GM21737 (cell line): ENCODE measurements at regions not wholly inside any gene's neighbourhood (a gene's known extent, or its start where the extent isn't known, plus 50 kb on each side); places are given as distances from the start of the nearest gene placed in this dataset.

ENCODE experiments used
- ATAC-seq: cut with Tn5 transposase; IDR thresholded peaks from one replicate; pipeline ENCODE4 v1.9.1; 2021; ENCODE audit warnings: mild to moderate bottlenecking, moderate library complexity; ENCODE audit not compliant: unreplicated experiment

GRCh38 chr1:4404854-4405590 is 249.4 kb upstream of the AJAP1 start:
- no peak for ATAC-seq

- ATAC-seq: no peak
These were observed 246.6 kb upstream of the AJAP1 start for GRCh38 chr1:4407851-4408250.

- ATAC-seq: no peak
These were observed 246.0 kb upstream of the AJAP1 start for GRCh38 chr1:4408380-4408779.

GRCh38 chr1:4411862-4412261 is 242.5 kb upstream of the AJAP1 start:
- ATAC-seq: no peak

- ATAC-seq: no peak
These were observed 238.9 kb upstream of the AJAP1 start for GRCh38 chr1:4415476-4415875.

- no peak for ATAC-seq
These were observed 238.2 kb upstream of the AJAP1 start for GRCh38 chr1:4416189-4416588.

- ATAC-seq: no peak
These were observed 236.4 kb upstream of the AJAP1 start for GRCh38 chr1:4418021-4418420.

- no peak for ATAC-seq
These were observed 232.4 kb upstream of the AJAP1 start for GRCh38 chr1:4421986-4422385.

GRCh38 chr1:4422504-4423289 is 231.7 kb upstream of the AJAP1 start:
- no peak for ATAC-seq

- ATAC-seq: no peak
These were observed 230.2 kb upstream of the AJAP1 start for GRCh38 chr1:4424254-4424653.

- no peak for ATAC-seq
These were observed 229.6 kb upstream of the AJAP1 start for GRCh38 chr1:4424766-4425165.

- ATAC-seq: no peak
These were observed 228.5 kb upstream of the AJAP1 start for GRCh38 chr1:4425892-4426291.

- ATAC-seq: no peak
These were observed 225.7 kb upstream of the AJAP1 start for GRCh38 chr1:4428711-4429110.

- ATAC-seq: no peak
These were observed 223.7 kb upstream of the AJAP1 start for GRCh38 chr1:4430406-4431365.

GRCh38 chr1:4431491-4431890 is 222.9 kb upstream of the AJAP1 start:
- ATAC-seq: no peak

GRCh38 chr1:4433075-4433474 is 221.3 kb upstream of the AJAP1 start:
- no peak for ATAC-seq

- ATAC-seq: no peak
These were observed 210.3 kb upstream of the AJAP1 start for GRCh38 chr1:4444086-4444485.

GRCh38 chr1:4447778-4448420 is 206.5 kb upstream of the AJAP1 start:
- ATAC-seq: no peak

- no peak for ATAC-seq
These were observed 204.4 kb upstream of the AJAP1 start for GRCh38 chr1:4449972-4450371.

GRCh38 chr1:4452701-4453100 is 201.7 kb upstream of the AJAP1 start:
- ATAC-seq: no peak

GRCh38 chr1:4460052-4460451 is 194.4 kb upstream of the AJAP1 start:
- ATAC-seq: no peak
